RWPE1 (cell line): ENCODE measurements at regions not wholly inside any gene's neighbourhood (a gene's known extent, or its start where the extent isn't known, plus 50 kb on each side); places are given as distances from the start of the nearest gene placed in this dataset.

ENCODE experiments used
- CTCF ChIA-PET: fragments of 350-600 bp; sonication (Branson Sonifier 250); formaldehyde crosslinking; extraction: SDS; loops from one replicate; lab custom pipeline; 2021; lab: Yijun Ruan, JAX
- POLR2A ChIA-PET: fragments of 400-600 bp; formaldehyde crosslinking; extraction: SDS; loops from one replicate; lab custom pipeline; 2020; ENCODE audit warnings: antibody characterized with exemption; ENCODE audit not compliant: low non-redundant PET; lab: Yijun Ruan, JAX
- DNase-seq: peaks from one replicate; pipeline ENCODE4 v3.0.0; 2012; ENCODE audit warnings: low spot score
- H3K27ac ChIP-seq: fragments of 450-650 bp; 2 replicates; pipeline ENCODE4 v1.5.1; 2017
- TF ChIP-seq, protein P1 (sequence below): fragments of 450-650 bp; conservative IDR thresholded peaks from 2 replicates; pipeline ENCODE4 v1.5.1; 2017; ENCODE audit warnings: low read depth, mild to moderate bottlenecking

- H3K27ac ChIP-seq = no peak overlapping the region
- ChIA-PET CTCF (no interaction called here), POLR2A (no interaction called here)
- TF ChIP-seq, protein P1, sequence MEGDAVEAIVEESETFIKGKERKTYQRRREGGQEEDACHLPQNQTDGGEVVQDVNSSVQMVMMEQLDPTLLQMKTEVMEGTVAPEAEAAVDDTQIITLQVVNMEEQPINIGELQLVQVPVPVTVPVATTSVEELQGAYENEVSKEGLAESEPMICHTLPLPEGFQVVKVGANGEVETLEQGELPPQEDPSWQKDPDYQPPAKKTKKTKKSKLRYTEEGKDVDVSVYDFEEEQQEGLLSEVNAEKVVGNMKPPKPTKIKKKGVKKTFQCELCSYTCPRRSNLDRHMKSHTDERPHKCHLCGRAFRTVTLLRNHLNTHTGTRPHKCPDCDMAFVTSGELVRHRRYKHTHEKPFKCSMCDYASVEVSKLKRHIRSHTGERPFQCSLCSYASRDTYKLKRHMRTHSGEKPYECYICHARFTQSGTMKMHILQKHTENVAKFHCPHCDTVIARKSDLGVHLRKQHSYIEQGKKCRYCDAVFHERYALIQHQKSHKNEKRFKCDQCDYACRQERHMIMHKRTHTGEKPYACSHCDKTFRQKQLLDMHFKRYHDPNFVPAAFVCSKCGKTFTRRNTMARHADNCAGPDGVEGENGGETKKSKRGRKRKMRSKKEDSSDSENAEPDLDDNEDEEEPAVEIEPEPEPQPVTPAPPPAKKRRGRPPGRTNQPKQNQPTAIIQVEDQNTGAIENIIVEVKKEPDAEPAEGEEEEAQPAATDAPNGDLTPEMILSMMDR = no peak
- no peak for DNase-seq
These were observed 164.5 kb upstream of the TPM1 start for GRCh38 chr15:62878070-62878469.

DNA sequence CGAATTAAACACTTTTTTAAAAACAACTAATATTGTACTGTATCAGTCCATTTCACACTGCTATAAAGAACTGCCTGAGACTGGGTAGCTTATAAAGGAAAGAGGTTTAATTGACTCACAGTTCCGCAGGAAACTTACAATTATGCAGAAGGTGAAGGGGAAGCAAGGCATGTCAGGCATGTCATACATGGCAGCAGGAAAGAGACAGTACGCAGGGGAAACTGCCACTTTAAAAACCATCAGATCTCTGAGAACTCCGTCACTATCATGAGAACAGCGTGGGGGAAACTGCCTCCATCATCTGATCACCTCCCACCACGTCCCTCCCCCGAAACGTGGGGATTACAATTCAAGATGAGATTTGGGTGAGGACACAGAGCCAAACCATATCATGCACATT lies 162.8 kb upstream of the TPM1 start:
- TF ChIP-seq, protein P1 = no peak
- no peak for DNase-seq
- CTCF ChIA-PET = no interaction called here
- POLR2A ChIA-PET = no interaction called here
- no peak overlapping the region for H3K27ac ChIP-seq

DNA sequence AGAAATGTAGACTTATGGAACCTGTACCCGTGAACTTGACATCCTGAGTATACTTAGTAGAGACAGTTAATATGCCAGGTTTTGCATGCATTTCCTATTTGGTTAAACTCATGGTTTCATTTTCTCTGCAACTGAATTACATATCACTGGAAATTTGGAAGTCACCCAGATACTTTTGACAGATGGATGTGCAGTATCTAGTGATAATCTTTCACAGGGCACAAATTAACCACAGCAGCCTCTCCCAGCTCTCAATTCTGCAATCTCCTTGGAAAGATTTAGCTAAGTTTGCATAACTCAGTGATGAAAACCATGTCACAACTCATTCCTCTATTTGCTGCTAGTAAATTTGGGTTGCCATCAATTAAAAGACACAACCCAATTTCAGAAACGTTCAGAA lies 162.3 kb upstream of the TPM1 start:
- ChIA-PET POLR2A (no interaction called here), CTCF (interaction anchor here (0.5 kb wide), 1 partner anchor 965 kb away, joined by 3 read pairs; no protein-coding TSS in a partner anchor)
- DNase-seq = no peak
- no peak overlapping the region for H3K27ac ChIP-seq
- TF ChIP-seq, protein P1 = no peak

DNA sequence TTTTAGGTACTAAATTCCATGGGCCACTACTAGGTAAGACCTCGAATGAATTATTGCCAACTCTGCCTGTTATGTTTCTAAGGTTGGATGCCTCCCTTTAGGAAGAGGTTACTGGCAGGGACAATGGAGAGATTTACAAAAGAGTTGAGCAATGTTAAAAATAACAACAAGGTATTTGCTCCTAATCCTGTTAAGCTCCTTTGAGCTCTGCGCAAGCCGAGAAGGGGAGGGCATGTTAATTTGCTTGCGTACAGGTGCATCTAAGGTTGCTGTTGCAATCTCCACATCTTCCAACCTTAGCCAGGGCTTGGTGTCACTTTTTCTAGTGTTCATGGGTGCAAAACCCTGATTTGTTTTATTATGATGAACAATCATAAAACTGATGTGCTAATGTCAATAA lies 161.5 kb upstream of the TPM1 start:
- POLR2A ChIA-PET = no interaction called here
- H3K27ac ChIP-seq = no peak overlapping the region
- CTCF ChIA-PET = interaction anchor here (0.5 to 0.6 kb wide), 2 partner anchors 32 to 964 kb away, joined by 3 to 4 read pairs; no protein-coding TSS in a partner anchor
- no peak for DNase-seq
- TF ChIP-seq, protein P1 = no peak

- ChIA-PET CTCF (interaction anchor here (0.8 to 1.4 kb wide), 2 partner anchors 12 to 163 kb away, joined by 3 read pairs; no protein-coding TSS in a partner anchor), POLR2A (no interaction called here)
- TF ChIP-seq, protein P1 = no peak
- no peak for DNase-seq
- H3K27ac ChIP-seq = no peak overlapping the region
These were observed 158.5 kb upstream of the TPM1 start for GRCh38 chr15:62883938-62884479.

DNA sequence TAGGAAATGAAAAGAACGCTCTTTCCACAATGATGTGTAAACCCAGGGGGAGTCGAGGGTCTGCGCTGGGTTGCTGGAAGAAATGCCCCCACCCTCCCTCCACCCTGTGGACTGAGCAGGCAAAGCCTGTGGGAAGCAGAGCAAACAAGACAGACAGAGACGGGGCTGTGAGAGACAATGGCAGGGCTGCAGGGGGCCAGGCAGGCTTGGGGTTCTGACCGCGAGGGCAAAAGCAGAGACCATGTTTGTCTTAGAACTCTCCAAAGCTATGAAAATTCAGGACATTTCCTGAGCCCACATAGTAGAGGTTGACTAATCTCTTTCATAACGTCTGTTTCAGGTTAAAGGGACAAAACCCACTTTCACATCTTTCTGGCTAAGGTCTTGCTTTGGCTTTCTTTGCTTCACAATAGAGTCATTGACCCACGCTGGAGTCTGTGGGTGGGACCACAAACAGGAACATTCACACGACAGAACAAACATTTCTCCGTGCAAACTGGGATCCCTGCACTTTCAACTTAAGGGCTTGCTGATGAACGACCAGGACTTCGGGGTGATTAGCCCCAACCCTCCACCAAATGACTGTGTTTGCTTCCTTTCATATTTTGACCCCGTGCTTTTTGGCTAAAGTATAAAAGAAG lies 156.0 kb upstream of the TPM1 start:
- no peak for DNase-seq
- CTCF ChIA-PET = no interaction called here
- no peak overlapping the region for H3K27ac ChIP-seq
- POLR2A ChIA-PET = no interaction called here
- TF ChIP-seq, protein P1 = no peak
